C4-2B (cell line): ENCODE measurements at regions not wholly inside any gene's neighbourhood (a gene's known extent, or its start where the extent isn't known, plus 50 kb on each side); places are given as distances from the start of the nearest gene placed in this dataset.

Experiments used
- H3K27ac ChIP-seq: fragments of 450-650 bp; 2 replicates; pipeline ENCODE4 v1.5.1; 2017
- CTCF ChIP-seq: fragments of 450-650 bp; conservative IDR thresholded peaks from 2 replicates; pipeline ENCODE4 v1.5.1; 2017; ENCODE audit warnings: mild to moderate bottlenecking
- ZFX ChIP-seq: fragments of 450-650 bp; IDR thresholded peaks from 2 replicates; pipeline ENCODE4 v1.6.1; 2017

GRCh38 chr2:107385921-107386320, 440.8 kb upstream of the RGPD4 start:
- TF ChIP-seq ZFX (no peak), CTCF (no peak)
- no peak overlapping the region for H3K27ac ChIP-seq

GRCh38 chr2:107392241-107392704, 434.4 kb upstream of the RGPD4 start:
- TF ChIP-seq ZFX (no peak), CTCF (no peak)
- H3K27ac ChIP-seq: no peak overlapping the region

GRCh38 chr2:107393516-107393915, 433.2 kb upstream of the RGPD4 start:
- H3K27ac ChIP-seq: no peak overlapping the region
- TF ChIP-seq ZFX: no peak

GRCh38 chr2:107398683-107399082, 428.0 kb upstream of the RGPD4 start:
- H3K27ac ChIP-seq: no peak overlapping the region
- no peak for TF ChIP-seq CTCF

- no peak overlapping the region for H3K27ac ChIP-seq
- TF ChIP-seq ZFX (no peak), CTCF (no peak)
Observed at GRCh38 chr2:107402330-107402729, 424.4 kb upstream of the RGPD4 start.

- H3K27ac ChIP-seq: no peak overlapping the region
- TF ChIP-seq ZFX (no peak), CTCF (no peak)
Observed at GRCh38 chr2:107405261-107405660, 421.4 kb upstream of the RGPD4 start.

- H3K27ac ChIP-seq: no peak overlapping the region
Observed at GRCh38 chr2:107407017-107407416, 419.7 kb upstream of the RGPD4 start.

More at GRCh38 chr2:107407017-107407416, 419.7 kb upstream of the RGPD4 start:
- TF ChIP-seq ZFX (no peak), CTCF (no peak)
